ENCODE measurements at regions not wholly inside any gene's neighbourhood (a gene's known extent, or its start where the extent isn't known, plus 50 kb on each side); places are given as distances from the start of the nearest gene placed in this dataset.

DNA sequence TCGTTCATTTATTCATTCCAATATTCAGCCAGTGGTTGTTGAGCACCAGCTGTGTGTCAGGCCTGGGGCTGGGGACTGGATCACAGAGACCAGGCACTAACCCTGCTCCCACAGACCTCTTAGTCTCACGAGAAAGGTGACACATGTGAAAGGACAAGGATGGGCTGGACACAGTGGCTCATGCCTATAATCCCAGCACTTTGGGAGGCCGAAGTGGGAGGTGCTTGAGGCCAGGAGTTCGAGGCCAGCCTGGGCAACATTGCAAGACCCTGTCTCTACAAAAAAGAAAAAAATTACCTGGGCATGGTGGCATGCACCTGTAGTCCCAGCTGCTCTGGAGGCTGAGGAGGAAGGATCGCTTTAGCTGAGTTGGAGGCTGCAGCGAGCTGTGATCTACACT lies 105.9 kb upstream of the SDK1 start:
- DNase-seq, result no peak
- no peak for ATAC-seq

DNA sequence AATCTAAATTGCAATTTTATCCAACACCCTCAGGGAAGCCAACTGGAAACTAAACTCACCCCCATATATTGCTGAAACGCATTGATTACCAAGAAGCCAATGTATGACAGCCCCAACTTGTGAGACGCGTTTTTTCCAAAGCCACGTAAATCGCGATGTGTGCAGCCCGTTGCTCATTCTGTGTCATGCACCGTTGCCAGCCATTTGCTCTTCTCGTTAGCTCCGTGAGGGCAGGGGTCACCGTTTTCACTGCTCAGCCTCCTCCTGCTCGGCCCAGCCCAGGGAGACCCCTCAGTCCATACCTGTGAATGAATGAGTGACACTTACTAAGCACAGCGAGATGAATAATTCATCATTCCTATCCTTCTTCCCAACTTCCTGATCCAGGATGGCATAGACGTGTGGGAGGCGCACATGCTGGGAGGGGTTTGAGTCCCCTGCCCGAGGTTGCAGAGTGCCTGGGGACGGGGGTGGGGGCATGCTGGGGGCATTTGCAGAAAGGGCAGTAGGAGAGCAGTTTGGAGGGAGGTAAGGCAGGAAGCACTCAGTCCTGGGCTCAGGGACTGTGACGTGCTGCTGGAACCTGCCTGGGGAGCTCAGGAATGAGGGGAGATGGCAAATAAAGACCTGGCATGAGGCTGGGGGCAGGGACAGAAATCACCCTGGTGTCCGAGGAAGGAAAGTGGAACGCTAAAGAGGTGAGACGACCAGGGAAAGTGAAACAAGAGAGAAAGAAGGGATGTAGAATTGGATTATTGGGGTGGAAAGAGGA lies 104.2 kb upstream of the SDK1 start:
- DNase-seq (no peak), ATAC-seq (no peak)

DNA sequence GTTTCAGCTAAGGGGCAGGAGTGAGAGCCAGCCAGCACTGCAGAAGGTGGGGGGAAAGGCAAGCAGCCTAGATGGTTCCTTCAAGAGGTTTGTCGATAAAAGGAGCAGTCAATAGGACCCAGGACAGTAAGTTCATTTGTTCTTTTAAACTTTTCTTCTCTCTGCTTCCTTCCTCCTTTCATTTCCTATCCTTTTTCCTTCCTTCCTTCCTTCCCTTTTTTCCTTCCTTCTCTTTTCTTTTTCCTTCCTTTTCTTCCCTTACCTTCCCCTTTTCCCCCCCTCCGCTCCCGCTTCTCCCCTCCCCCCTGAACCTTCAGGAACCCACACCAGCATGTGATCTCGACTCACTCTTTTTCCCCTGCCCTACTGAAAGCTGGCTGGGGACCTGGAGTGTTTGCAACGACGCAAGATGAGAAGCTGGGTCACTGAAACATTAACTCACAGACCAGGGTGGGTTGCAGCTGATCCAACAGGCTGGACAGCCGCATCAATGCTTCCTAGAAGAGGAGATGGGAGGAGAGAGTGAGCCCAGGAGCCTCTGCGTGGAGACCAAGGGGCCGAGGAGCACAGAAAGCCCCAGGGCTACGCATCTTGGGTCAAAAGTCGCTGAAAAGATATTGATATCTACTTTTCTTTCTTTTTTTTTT lies 103.4 kb upstream of the SDK1 start:
- no peak for DNase-seq

DNA sequence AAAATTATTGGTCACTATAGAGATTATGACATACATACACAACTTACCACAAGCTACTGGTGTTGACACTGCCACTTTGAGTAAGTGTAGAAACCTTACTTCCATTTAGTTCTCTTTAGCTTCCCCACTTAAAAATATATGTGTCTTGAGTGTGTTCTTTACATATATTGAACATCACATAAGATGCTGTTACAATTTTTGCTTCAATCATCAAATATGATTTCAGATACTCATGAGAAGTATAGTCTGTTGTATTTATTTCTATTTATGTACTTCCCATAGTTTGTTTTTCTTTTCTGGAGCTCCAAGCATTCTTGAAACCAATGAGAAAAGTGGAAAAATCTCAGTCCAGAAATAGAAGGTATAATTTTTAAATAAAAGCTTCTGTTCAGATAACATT lies 102.7 kb upstream of the SDK1 start:
- no peak for DNase-seq
- no peak for ATAC-seq

More for the DNA sequence above, 103.4 kb upstream of the SDK1 start:
- ATAC-seq, result no peak

DNA sequence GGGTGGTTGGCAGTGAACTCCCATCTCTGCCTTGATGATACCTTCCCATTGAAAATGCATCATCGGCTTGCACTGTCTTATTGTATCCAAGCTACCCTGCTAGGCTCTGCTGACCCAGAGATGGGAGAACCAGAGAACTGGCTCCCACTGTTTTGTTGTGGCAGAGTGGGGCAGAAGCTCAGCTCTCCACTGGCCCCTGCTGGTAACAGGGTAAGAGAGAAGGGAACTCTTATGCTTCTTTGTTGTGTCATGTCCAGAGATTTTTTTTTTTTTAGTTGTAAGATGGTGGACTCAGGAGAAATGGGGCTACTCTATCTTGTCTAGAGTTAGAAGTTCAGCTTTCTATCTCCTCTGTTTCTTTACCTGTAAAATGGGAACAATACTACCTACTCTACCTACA lies 100.5 kb upstream of the SDK1 start:
- ATAC-seq (no peak), DNase-seq (peak; percentile 30)

DNA sequence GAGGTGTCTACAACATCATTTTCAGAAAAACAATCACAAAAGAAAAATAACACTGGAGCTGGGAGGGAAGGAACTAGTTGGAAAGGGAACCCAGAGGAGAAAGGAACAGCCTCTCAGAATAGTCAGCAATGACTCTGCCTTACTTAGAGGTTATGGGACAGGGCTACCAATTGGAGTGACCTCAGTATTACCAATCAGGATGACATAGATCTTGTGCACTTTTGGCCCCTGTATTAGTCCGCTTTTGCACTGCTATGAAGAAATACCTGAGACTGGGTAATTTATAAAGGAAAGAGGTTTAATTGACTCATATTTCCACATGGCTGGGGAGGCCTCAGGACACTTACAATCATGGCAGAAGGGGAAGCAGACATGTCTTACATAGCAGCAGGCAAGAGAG lies 99.7 kb upstream of the SDK1 start:
- no peak for DNase-seq
- no peak for ATAC-seq

DNA sequence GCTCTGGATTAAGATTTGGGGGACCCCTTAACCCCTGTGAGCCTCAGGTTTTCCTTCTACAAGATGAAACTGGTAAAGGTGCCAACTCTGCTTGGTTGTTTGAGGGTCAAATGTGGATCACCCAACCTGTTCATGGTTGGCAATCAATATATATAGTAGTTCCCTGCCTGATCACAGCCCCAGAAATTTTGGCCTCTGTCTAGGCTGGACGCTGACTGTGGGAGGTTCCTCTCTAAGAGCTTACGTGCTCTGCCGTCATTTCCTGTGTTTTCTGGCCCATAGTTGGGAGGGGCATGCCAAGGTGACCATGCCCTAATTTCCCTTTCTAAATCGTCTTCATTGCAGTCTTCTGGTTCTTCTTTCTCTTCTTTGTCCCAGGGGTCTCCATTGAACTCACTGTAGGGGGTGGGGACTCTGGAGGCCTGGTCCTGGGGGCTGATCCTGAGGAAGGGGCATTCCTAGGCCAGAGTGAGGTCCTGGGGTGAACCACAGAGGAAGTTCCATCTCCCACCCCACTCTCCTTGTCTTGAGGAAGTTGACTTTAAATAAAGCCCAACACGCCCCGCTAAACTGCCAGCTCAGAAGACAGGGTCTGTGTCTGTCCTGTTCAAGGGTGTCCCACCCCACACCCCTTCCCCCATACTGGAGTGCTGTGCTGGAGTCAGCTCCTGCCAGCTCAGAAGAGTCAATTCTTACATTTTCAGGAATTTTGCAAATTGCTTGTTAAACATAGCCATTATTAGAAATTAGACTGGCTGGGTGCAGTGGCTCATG lies 98.9 kb upstream of the SDK1 start:
- DNase-seq (no peak), ATAC-seq (no peak)

DNA sequence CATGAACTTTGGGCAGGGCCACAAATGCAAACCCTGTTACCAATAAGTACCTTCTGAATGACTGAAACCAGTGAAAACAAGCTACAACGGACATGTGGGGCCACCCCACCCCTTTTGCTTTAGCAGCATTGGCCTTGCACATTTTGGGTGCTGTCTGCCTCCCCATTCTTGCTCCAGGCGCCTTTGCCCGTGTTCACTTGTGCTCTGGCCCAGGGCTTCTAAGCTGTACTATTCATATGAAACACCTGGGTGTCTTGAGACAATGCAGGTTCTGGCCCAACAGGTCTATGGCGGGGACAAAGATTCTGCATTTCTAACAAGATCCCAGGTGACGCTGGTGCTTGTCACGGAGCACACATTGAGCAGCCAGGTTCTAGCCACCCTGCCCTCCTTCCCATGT lies 96.5 kb upstream of the SDK1 start:
- DNase-seq (no peak), ATAC-seq (no peak)

DNA sequence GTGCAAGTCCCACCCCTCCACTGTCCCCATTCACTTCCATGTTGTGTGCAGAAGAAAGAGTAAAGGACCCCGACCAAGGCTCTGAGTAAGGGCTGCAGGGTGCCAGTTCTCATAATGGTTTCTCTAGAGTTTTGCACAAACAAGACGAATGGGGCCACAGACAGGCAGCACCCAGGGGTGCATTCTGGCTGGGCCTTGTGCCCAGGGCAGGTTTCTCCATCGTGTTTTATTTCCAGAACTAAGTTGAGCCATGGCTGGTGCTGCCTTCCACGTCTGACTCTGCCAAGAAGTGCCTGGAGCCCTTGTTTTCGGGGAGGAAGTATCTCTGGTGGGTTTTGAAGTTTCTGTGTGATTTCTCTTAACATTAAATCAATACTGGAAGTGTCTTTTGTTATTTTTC lies 95.0 kb upstream of the SDK1 start:
- DNase-seq (no peak), ATAC-seq (no peak)

DNA sequence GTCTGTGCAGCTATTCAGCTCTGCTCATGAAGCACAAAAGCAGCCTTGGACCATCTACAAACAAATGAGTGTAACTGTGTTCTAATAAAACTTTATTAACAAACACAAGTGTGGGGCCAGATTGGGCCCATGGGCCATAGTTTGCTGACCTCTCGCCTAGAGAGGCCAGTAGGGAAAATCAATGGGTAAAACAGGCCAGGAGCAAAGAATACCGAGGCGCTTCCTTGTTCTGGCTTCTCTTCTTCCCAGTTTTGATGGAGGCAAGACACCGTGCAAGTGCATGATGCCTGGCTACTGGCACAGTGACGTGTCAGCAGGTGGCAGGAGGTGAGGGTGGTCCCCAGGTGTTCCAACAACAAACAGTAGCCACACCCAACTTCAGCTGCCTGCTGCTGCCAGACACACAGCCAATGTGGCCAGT lies 94.3 kb upstream of the SDK1 start:
- no peak for ATAC-seq
- no peak for DNase-seq

DNA sequence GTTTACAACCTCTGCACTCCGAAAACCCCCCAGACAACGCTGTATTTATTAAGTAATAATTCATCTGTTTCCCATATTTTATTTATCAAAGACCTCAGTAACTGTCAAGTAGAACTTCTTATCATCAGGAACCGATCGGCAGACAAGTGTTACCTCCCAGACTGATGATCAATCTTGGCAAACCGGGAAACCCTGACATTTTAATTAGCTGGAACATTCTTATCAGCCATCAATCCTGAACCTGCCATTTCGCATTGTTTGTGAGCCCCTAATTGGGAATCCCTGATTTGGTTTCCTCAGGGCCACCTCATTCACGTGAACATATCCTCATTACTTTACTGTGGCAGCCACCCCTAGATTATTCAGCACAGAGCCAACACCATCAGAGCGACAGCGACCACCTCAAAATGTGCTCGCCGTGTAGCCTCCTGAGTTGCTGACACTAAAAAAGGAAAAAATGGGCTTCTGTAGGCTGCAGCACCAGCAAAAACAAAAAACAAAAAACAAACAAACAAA lies 93.6 kb upstream of the SDK1 start:
- no peak for DNase-seq
- no peak for ATAC-seq

DNA sequence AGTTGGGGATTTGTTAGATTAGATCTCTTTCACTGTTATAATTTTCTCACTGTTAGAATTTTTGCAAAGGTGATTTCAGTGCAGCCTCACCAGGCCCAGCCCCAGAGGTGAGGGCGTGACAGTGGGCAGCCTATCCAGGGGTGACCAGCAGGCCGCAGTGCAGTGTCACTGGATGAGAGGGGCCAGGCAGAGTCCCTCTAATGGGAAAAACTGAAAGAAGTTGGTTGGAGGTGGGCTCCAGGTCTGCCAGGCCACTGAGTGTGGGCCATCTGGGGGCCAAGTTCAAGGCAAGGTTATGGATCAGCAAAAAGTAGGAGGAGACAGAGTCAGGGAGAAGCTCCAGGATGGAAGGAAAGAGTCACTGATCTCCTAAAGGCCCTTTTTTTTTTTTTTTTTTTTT lies 90.5 kb upstream of the SDK1 start:
- DNase-seq, result no peak
- ATAC-seq, result no peak

DNA sequence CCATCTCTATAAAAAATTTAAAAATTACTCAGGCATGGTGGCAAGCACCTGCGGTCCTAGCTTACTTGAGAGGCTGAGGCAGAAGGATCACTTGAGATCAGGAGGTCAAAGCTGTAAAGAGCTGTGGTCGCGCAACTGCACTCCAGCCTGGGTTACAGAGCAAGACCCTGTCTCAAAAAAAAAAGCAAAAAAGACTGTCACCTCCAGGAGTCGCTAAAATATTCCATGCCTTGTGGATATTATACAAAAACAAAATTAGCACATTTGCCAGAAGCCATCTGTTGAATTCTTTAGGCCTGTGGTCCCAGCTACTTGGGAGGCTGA lies 87.0 kb upstream of the SDK1 start:
- ATAC-seq (no peak), DNase-seq (no peak)

DNA sequence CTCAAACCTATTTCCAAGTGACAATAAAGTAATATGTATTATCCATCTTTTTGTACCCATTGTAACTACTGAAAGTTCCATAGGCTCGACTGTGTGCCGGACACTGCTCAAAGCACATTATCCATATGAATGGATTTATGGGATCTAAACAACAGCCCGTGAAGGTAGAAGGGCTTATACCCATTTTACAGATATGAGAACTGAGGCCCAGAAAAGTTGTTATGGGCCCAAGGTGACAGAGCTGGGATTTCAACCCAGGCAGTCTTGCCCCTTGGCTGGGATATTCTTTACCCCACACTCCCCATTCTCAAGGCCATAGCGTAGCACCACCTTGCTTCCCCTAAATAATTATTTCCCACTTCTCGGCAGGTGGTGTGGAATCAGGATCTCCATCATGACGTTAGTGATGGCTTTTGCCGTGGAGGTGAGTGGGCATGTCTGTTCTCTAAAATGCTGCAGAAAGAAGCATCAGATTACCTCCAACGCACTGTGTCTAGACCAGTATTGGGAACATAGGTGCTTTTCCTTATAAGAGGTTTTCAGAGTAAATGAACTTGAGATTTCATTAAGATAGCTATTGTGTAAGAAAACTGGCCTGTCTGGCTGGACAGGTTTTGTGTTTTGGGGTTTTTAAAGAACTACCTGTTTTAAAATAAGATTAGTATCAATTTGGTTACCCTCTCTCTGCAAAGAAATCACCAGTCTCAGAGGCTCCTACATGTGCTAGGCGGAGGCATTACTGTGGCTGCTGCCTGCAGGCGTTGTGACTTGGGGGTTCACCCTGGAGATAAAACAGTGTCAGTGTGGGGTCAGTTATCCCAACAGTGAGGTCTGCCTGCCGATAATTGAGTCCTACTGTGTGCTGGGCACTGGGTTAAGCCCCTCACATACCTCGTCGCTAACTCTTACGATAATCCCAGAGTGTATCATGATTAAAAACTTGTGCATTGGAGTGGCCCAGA lies 85.1 kb upstream of the SDK1 start:
- ATAC-seq (no peak), DNase-seq (no peak)

DNA sequence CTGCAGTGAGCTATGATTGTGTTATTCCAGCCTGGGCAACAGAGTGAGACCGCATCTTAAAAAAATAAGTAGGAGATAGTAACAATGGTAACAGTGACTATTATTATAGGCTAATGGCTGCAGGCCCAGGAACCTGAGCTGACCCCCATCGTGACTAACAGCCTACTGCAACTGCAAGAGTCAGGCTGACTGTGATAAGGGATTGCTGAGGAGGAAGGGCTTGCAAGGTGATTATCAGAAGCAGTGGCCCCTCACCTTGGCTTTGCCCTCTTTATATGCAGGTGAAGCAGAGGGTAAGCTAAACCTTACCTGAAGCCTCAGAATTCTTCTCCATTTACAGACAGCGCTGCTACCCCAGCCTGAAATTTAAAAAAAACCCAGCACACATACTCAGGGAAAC lies 83.9 kb upstream of the SDK1 start:
- ATAC-seq, result no peak
- no peak for DNase-seq

DNA sequence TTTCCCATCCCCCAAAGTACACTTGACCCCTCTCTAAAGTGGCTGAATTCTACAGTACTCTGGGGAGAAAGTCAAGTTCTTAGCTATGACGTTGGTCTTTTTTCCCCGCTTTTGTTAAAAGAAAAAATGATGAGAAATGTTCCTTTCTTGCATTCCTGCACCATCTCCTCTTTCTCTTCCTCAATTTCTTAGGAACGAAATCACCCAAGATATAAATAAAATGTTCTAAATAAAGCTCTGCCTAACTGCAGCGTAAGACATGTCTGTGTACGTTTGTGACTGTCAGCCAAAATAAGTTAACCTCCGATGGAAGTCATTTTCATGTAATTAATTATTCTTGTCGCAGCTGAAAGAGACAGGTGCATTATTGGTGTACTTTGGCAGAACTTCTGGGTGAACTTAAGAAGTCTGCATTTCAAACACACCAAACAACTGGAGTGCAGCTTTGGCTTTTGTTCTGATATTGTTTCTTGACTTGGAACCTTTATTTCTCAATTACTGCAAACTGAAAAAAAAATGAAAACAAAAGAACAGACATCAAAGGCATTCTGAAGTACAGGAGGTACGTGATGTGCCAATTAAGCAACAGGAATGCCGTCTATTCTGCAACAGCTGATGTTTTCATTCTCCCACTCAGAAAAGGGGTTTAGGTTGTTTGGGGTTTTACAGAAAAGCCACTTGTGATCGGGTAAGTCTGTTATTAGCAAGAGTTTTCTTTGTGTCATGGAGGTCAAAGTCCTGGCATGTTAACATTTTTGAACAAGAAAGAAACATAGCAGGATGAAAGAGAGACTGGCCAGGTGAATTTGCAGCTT lies 82.4 kb upstream of the SDK1 start:
- ATAC-seq, result no peak
- no peak for DNase-seq

DNA sequence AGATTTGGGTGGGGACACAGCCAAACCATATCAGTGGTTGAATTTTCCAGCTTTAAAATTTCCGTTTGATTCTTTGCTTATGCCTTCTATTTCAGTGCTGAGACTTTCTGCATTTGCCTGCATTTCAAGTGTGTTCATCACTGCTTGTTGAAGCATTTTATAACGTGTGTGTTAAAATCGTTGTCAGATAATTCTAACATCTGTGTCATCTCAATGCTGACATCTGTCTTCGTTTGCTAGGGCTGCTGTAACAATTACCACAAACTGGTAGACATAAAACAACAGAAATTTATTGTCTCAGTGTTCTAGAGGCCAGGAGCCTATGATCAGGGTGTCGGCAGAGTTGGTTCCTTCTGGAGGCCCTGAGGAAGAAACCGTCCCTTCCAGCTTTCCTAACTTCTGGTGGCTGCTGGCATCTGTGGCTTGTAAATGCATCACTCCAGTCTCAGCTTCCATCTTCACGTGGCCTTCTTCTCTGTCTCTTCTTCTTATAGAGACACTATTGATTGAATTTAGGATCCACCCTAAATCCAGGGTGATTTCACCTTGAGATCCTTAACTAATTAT lies 71.1 kb upstream of the SDK1 start:
- no peak for ATAC-seq
- no peak for DNase-seq

DNA sequence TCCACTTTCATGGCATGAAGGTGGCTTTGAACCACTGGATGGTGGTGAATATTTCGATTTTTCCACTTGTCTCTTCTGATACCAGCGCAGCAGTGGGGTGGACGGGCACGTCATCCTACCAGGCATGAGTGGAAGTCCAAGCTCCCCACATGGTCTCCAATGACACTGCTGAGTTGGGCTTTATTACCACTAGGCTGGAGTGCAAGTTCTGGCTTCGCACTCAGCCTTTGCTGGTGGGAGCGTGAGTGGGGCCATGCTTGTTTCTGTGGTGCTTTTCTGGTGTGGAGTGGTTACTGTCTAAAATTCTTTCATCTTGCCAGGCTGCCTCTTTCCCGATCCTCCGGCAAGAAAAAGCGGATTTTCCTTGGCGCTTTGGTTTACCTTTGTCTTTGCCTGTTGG lies 70.1 kb upstream of the SDK1 start:
- ATAC-seq (no peak), DNase-seq (no peak)

DNA sequence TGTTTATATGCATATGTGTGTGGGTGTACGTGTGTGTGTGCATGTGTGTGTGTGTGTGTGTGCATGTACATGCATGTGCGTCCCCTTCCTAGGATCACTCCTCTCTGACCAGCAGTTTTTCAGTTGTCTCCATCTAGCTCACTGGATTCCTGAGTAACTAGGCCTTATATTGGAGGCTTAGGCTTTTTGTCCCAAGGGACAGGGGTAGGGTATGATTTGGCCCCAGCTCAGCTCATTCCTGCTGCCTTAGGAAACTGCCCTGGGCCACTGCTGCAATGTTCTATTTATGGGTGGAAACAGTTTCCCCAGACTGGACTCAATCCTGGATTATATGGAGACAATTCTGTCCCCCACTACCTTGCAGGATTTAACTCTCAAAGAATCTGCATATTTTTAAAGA lies 68.8 kb upstream of the SDK1 start:
- no peak for ATAC-seq
- DNase-seq, result no peak

DNA sequence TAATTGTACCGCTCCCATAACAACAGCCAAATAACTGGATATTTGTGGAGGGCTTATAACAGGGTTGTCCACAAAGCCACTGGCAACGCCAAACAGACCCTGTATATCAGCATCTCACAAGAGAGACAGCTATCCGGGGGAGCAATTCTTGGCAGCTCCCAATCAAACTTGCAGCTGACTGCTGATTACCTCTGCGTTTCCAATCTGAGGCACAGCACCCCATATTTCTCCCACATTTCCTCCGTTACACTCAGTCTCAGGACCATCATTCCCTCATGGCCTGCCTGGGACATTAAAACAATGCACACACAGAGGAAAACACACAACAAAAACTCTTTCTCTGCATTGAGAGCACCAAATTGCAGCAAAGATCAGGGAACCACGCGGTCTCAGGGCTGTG lies 67.8 kb upstream of the SDK1 start:
- ATAC-seq, result no peak
- DNase-seq, result no peak

DNA sequence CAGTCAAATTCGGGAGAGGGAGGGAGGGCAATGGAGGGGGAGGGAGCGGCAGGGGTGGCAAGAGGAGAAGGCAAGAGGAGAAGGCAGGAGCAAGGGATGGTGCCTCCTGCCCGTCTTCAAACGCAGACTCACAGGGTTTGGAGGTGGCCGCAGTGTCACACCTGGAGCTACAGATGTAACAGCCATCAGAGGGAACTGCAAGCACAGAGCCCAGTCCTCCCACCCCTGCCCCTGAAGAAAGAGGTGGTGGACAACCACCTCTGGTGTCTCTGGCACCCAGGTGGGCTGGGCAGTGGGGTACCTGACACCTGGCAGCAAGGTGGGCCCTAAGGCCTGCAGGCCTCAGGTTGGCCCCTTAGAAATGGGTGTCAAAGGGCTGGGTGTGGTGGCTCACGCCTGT lies 67.0 kb upstream of the SDK1 start:
- ATAC-seq (no peak), DNase-seq (no peak)

Data from stimulated activated naive CD8-positive, alpha-beta T cell treated with anti-CD3 and anti-CD28 coated beads, Interleukin-15, Interleukin-2, amounts not matched to agents 100 U/mL and 50 U/mL, for 24 hours (primary cell).